Skeletal muscle tissue (tissue), 3 donors: ENCODE measurements at regions not wholly inside any gene's neighbourhood (a gene's known extent, or its start where the extent isn't known, plus 50 kb on each side); places are given as distances from the start of the nearest gene placed in this dataset.

Experiments used
- H3K27ac ChIP-seq: one replicate; pipeline ENCODE4 v1.7.0; 2013; ENCODE audit warnings: mild to moderate bottlenecking, low read depth, low read length, inconsistent platforms
- H3K27me3 ChIP-seq, 3 donors: one replicate each; pipeline ENCODE4 v1.7.0; 2013; ENCODE audit warnings: low read length in 3 of 3; ENCODE audit not compliant: control insufficient read depth in 3 of 3, insufficient read depth in 3 of 3
- H3K36me3 ChIP-seq, 3 donors: one replicate each; pipeline ENCODE4 v1.7.0; 2013; ENCODE audit warnings: low read length in 3 of 3; ENCODE audit not compliant: control insufficient read depth in 3 of 3, insufficient read depth in 3 of 3
- H3K4me1 ChIP-seq, 3 donors: one replicate each; pipeline ENCODE4 v1.7.0; 2013; ENCODE audit warnings: low read length in 3 of 3, mild to moderate bottlenecking in 3 of 3; ENCODE audit not compliant: control insufficient read depth in 3 of 3, insufficient read depth in 3 of 3
- H3K4me3 ChIP-seq, 3 donors: one replicate each; pipeline ENCODE4 v1.7.0; 2013; ENCODE audit warnings: low read length in 3 of 3
- H3K9ac ChIP-seq, 3 donors: one replicate each; pipeline ENCODE4 v1.7.0; 2013; ENCODE audit warnings: low read length in 3 of 3, mild to moderate bottlenecking in 3 of 3, moderate library complexity in 2 of 3, low read depth in 1 of 3
- H3K9me3 ChIP-seq, 3 donors: one replicate each; pipeline ENCODE4 v1.7.0; 2013; ENCODE audit warnings: low read length in 3 of 3; ENCODE audit not compliant: control insufficient read depth in 3 of 3
- donor health status: Osteomylitis.

DNA sequence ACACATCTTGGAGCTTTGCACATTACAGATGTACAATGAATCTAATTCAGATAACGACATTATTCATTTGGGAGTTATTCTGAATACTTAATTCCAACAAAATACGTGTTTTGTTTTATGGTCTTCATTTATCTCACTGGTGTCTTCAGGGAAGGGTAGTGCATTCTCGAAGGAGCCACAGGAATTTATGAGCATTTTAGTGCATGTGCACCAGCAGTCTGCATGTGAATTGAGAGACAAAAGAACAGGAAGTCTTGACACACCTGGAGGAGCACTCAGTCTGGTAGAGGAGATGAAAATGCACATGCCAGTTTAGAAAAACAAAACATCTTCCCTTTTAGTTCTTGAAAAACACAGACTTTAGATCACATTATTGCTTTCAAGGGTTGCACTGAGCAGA is 228.7 kb downstream of the LRATD1 start:
- H3K36me3 ChIP-seq: no peaks in the 10 kb centered on the region
- H3K4me1 ChIP-seq: no peaks in the 10 kb centered on the region
- no peaks in the 10 kb centered on the region for H3K27me3 ChIP-seq
- peaks cover 0 to under 1% (median 0%) of the 10 kb centered on the region in 3 donors for H3K9me3 ChIP-seq
- H3K27ac ChIP-seq: no peak overlapping the region
- H3K9ac ChIP-seq: no peak overlapping the region
- H3K4me3 ChIP-seq: no peak overlapping the region

DNA sequence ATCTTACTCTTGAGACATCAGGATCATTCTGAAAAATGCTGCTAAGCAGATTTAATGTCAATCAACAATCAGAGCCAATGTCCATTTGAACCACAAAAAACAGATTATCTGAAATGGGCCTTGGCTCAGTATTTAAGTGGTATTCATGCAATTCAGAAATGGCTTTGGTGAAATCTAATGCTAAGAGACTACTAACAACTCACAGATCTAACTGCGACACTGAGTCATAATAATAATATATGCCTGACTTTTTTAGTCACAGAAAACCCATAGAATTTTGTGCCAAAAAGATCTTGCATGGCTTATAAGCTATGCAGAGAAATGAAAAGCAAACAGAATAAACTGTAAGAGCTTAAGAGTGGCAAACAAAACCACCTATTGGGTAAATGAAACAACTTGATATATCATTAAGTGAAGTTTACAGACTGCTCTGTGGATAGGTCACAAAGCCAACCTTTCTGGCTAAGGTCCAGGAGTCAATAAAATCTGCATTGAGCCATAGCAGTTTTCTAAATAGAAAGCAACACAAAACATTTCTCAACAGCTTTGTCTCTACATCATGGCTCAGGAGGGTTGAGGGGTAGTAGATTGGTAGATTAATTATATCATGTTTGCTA is 234.3 kb downstream of the LRATD1 start:
- Histone ChIP-seq H3K27ac (no peak overlapping the region), H3K9me3 (peaks cover 0 to 4% (median 0%) of the 10 kb centered on the region in 3 donors), H3K36me3 (no peaks in the 10 kb centered on the region), H3K4me1 (no peaks in the 10 kb centered on the region), H3K27me3 (no peaks in the 10 kb centered on the region), H3K4me3 (no peak overlapping the region), H3K9ac (no peak overlapping the region)

DNA sequence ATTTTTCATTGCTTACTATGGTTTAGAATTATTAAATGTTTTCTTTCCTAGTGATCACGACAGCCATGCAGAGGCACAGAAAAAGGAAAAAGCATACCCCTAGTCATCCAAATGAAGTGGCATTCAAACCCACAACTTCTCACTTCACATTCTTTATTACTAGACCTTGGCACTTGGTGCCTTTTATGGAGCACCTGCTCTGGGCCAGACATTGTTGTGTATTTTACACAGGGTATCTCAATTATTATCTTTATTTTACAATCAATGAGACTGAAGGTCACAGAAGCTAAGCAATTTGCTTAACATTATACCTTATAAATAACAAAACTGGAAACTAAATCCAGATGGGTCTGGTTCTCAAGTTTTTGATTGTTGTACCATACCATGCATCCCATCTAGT is 235.3 kb downstream of the LRATD1 start:
- H3K9ac ChIP-seq: no peak overlapping the region
- H3K27me3 ChIP-seq: no peaks in the 10 kb centered on the region
- H3K9me3 ChIP-seq: peaks cover 0 to 4% (median 0%) of the 10 kb centered on the region in 3 donors
- H3K36me3 ChIP-seq: no peaks in the 10 kb centered on the region
- no peak overlapping the region for H3K27ac ChIP-seq
- H3K4me3 ChIP-seq: no peak overlapping the region
- H3K4me1 ChIP-seq: no peaks in the 10 kb centered on the region

DNA sequence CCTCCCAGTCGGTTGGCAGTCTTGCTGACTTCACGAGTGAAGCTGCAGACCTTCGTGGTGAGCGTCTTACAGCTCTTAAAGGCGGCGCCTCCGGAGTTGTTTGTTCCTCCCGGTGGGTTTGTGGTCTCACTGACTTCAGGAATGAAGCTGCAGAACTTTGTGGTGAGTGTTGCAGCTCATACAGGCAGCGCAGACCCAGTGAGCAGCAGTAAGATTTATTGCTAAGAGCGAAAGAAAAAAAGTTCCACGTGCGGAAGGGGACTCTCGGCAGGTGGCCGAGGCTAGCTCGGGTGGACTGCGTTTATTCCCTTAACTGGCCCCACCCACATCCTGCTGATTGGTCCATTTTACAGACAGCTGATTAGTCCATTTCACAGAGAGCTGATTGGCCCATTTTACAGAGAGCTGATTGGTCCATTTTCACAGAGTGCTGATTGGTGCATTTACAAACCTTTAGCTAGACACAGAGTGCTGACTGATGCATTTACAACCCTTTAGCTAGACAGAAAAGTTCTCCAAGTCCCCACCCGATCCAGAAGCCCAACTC is 240.3 kb downstream of the LRATD1 start:
- Histone ChIP-seq H3K36me3 (no peaks in the 10 kb centered on the region), H3K4me1 (no peaks in the 10 kb centered on the region), H3K9me3 (peaks cover 0 to 4% (median 0%) of the 10 kb centered on the region in 3 donors), H3K27ac (no peak overlapping the region), H3K27me3 (no peaks in the 10 kb centered on the region), H3K9ac (no peak overlapping the region), H3K4me3 (no peak overlapping the region)

DNA sequence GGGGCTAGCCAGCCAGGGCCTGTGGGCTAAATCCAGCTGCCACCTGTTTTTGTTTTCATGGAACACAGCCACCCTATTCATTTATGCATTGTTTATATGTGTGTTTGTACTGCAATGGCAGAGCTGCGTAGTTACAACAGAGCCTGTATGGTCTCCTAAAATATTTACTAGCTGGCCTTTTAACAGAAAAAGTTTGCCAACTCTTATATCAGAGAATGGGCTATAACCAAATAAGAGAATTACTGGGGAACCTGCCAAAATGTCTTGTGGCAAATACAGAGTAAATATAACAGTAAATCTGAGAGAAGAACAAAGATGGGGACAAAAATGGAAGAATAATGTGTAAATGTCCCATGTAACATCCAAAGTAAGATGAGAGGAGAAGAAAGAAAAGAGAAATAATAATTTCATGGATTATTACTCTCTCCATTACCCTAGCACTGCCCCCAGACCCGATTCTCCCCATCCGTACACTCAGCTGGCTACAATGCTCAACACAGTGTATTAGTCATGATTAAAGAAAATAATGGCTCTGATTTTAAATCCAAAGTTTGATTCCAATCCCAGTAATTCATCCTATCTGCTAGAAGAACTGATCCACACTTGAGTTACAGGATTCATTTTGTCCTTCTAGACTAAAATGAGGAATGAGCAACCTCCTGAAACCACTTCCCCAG is 249.3 kb downstream of the LRATD1 start:
- H3K27me3 ChIP-seq: no peaks in the 10 kb centered on the region
- H3K4me3 ChIP-seq: no peak overlapping the region
- H3K9me3 ChIP-seq: no peaks in the 10 kb centered on the region
- H3K27ac ChIP-seq: no peak overlapping the region
- H3K4me1 ChIP-seq: no peaks in the 10 kb centered on the region
- no peak overlapping the region for H3K9ac ChIP-seq
- no peaks in the 10 kb centered on the region for H3K36me3 ChIP-seq

DNA sequence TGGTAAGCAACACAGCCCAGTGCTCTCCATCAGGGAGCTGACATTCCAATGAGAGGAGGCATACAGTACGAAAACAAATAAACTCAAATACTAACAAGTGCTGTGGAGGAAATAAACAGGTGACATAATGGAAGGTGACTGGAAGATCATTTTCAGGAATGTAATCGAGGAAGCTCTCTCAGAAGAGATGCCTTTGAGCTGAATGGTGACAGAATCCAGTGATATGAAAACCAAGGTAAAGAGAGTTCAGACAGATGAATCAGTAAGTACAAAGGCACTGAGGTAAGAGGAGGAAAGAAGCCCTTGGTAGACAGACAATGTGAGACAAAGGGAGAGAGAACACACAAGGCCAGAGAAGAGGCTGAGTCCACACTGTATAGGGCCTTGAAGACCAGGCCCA is 252.1 kb downstream of the LRATD1 start:
- Histone ChIP-seq H3K9me3 (no peaks in the 10 kb centered on the region), H3K27me3 (no peaks in the 10 kb centered on the region), H3K36me3 (no peaks in the 10 kb centered on the region), H3K27ac (no peak overlapping the region), H3K9ac (no peak overlapping the region), H3K4me3 (no peak overlapping the region), H3K4me1 (no peaks in the 10 kb centered on the region)

DNA sequence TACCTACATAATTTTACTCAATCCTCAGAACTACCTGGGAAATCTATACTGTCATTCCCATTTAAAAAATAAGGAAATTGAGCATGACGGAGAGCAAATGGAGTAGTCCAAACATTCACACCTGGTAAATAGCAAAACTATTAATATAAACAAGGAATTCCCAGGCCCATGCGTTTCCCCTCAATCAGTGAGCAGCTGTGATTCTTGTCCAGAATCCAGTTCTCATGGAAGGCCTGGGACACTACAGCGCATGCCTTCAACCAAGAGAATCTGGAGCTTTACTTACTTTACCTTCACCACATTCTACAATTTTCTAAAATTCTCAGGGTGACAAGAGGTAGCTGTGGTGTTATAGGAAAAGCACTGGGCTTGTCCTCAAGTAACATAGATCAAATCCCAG is 259.0 kb downstream of the LRATD1 start:
- Histone ChIP-seq H3K9me3 (no peaks in the 10 kb centered on the region), H3K27ac (no peak overlapping the region), H3K27me3 (no peaks in the 10 kb centered on the region), H3K4me3 (no peak overlapping the region), H3K4me1 (no peaks in the 10 kb centered on the region), H3K9ac (no peak overlapping the region), H3K36me3 (no peaks in the 10 kb centered on the region)

DNA sequence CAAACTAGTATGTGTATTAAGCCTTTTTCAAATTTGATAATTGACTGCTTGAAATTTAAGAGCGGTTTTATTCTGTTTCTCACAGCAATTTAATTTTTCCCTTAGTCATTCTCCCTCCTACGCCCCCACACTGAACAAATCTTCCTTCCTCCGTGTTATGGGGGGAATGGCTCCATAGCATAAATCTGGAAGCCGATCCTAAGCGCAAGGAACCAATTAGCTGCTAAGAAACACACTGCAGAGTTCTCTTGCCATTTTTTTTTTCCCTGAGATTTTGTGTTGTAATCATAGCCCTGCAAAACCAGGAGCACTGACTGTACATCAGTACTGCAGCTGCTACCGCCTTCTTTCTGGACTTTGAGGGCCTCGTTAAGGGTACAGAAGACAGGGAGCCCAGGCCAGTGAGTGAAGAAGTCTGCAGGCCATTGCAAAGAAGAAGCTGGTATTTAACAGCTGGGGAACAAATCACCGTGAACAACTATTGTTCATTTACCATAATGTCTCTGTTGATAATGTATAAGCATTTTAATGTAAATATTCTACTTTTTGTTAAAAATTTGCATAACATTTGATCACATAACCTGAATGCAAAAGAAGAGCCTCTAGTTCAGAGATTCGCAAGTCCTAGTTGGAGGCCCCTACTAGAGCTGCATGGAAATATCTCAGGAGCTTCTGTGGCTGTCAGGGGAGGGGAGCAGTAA is 264.0 kb downstream of the LRATD1 start:
- Histone ChIP-seq H3K27me3 (no peaks in the 10 kb centered on the region), H3K4me3 (no peak overlapping the region), H3K36me3 (no peaks in the 10 kb centered on the region), H3K27ac (no peak overlapping the region), H3K4me1 (no peaks in the 10 kb centered on the region), H3K9ac (no peak overlapping the region), H3K9me3 (no peaks in the 10 kb centered on the region)

DNA sequence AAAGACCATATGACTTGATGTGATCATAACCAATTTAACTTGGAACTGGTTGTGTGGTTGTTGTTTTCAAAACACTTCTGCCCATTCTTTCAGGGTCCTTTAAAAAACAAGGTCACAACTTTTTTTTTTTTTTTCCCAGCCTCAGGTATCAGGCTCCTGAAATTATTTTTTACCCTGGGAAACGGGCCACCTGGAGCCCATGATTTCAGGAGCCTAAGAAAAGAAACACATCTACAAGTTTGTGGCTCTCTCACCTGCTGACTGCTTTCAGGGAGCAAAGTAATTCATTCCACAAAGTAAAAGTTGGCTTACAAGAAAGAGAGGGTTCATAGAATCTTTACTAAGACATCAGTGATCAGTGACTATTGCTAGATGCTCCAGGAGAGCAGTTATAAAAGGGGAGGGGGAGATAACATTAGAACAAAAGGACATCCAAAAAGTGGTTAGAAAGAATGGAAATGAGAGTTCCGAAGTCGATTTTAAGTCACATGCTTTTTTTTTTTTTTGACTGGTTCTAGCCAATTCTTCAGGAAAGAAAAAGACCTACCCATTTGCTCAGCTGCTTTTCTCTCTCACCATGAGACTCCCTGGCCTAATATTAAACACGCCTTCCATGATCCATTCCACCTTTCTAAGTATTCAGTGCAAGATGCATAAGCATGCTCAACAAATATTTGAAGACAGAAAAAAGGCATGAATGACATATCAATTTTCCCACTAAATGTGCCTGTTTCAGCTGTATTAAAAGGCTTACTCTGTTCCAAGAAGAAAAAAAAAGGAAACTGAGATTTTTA is 267.3 kb downstream of the LRATD1 start:
- Histone ChIP-seq H3K4me1 (no peaks in the 10 kb centered on the region), H3K27ac (no peak overlapping the region), H3K4me3 (no peak overlapping the region), H3K36me3 (no peaks in the 10 kb centered on the region), H3K9ac (no peak overlapping the region), H3K27me3 (no peaks in the 10 kb centered on the region), H3K9me3 (no peaks in the 10 kb centered on the region)
